Spinal cord (tissue), 9 donors: ENCODE measurements at regions not wholly inside any gene's neighbourhood (a gene's known extent, or its start where the extent isn't known, plus 50 kb on each side); places are given as distances from the start of the nearest gene placed in this dataset.
A peak's percentile ranks its signal among the peaks of the same experiment; 100 is the strongest.

ENCODE experiments used
- DNase-seq, 6 donors: peaks; one replicate each; pipeline versions ENCODE4 v3.0.0 to v3.0.0-alpha.2; 2013 to 2015; ENCODE audit warnings: low spot score in 6 of 6, low read depth in 4 of 6
- H3K27ac ChIP-seq: one replicate; pipeline ENCODE4 v1.5.1; 2013; ENCODE audit warnings: low read depth, low read length, control low read depth
- H3K27me3 ChIP-seq: one replicate; pipeline ENCODE4 v1.6.1; 2013; ENCODE audit warnings: low read length; ENCODE audit not compliant: control insufficient read depth, insufficient read depth
- H3K36me3 ChIP-seq: one replicate; pipeline ENCODE4 v1.6.1; 2013; ENCODE audit warnings: low read length; ENCODE audit not compliant: control insufficient read depth, insufficient read depth
- H3K4me1 ChIP-seq: one replicate; pipeline ENCODE4 v1.6.1; 2013; ENCODE audit warnings: low read length; ENCODE audit not compliant: control insufficient read depth, insufficient read depth
- H3K4me3 ChIP-seq: one replicate; pipeline ENCODE4 v1.5.1; 2013; ENCODE audit warnings: low read depth, low read length, control low read depth
- H3K9me3 ChIP-seq: one replicate; pipeline ENCODE4 v1.6.1; 2013; ENCODE audit warnings: low read length; ENCODE audit not compliant: control insufficient read depth, insufficient read depth
- WGBS: methylation state at CpG from one replicate; pipeline ENCODE4 v1.1.5; 2013; ENCODE audit warnings: missing lambda C conversion rate; ENCODE audit not compliant: insufficient coverage; 5-methylcytosine and 5-hydroxymethylcytosine counted together
- donor health status: healthy.

- peaks cover 14% of the 10 kb centered on the region for H3K27me3 ChIP-seq
- no peak overlapping the region for H3K27ac ChIP-seq
- no peaks in the 10 kb centered on the region for H3K9me3 ChIP-seq
- H3K4me1 ChIP-seq: peaks cover 10% of the 10 kb centered on the region
- no peaks in the 10 kb centered on the region for H3K36me3 ChIP-seq
- DNase-seq: no peak
- WGBS: no CpG with 5 or more reads among the region's 7 CpGs
- H3K4me3 ChIP-seq: no peak overlapping the region
Measured at GRCh38 chr18:57212678-57213077, 65.8 kb downstream of the BOD1L2 start.

- Histone ChIP-seq H3K4me1 (peaks cover 5% of the 10 kb centered on the region), H3K27me3 (peaks cover 3% of the 10 kb centered on the region), H3K36me3 (no peaks in the 10 kb centered on the region), H3K27ac (no peak overlapping the region), H3K4me3 (no peak overlapping the region), H3K9me3 (no peaks in the 10 kb centered on the region)
- WGBS: no CpG with 5 or more reads among the region's 3 CpGs
- no peak for DNase-seq
Measured at GRCh38 chr18:57214976-57215375, 68.1 kb downstream of the BOD1L2 start.

- Histone ChIP-seq H3K27me3 (no peaks in the 10 kb centered on the region), H3K4me1 (peaks cover 6% of the 10 kb centered on the region), H3K4me3 (no peak overlapping the region), H3K36me3 (no peaks in the 10 kb centered on the region), H3K9me3 (no peaks in the 10 kb centered on the region), H3K27ac (no peak overlapping the region)
- no peak for DNase-seq
- no CpG with 5 or more reads among the region's 6 CpGs for WGBS
Measured at GRCh38 chr18:57218281-57218680, 71.4 kb downstream of the BOD1L2 start.

GRCh38 chr18:57219964-57220363 lies 73.1 kb downstream of the BOD1L2 start:
- no peak overlapping the region for H3K27ac ChIP-seq
- peaks cover 6% of the 10 kb centered on the region for H3K4me1 ChIP-seq
- no peak overlapping the region for H3K4me3 ChIP-seq
- no peaks in the 10 kb centered on the region for H3K27me3 ChIP-seq
- H3K36me3 ChIP-seq: no peaks in the 10 kb centered on the region
- H3K9me3 ChIP-seq: no peaks in the 10 kb centered on the region
- DNase-seq: peak in 1 of 6 donors; percentile 63

- H3K36me3 ChIP-seq: no peaks in the 10 kb centered on the region
- H3K4me1 ChIP-seq: peaks cover 6% of the 10 kb centered on the region
- no peaks in the 10 kb centered on the region for H3K9me3 ChIP-seq
- peak in 1 of 6 donors; percentile 21 for DNase-seq
- H3K27ac ChIP-seq: no peak overlapping the region
- no peaks in the 10 kb centered on the region for H3K27me3 ChIP-seq
- H3K4me3 ChIP-seq: no peak overlapping the region
- WGBS: no CpG with 5 or more reads among the region's 3 CpGs
Measured at GRCh38 chr18:57220480-57220879, 73.6 kb downstream of the BOD1L2 start.

GRCh38 chr18:57220930-57221483 lies 74.1 kb downstream of the BOD1L2 start:
- Histone ChIP-seq H3K27ac (no peak overlapping the region), H3K9me3 (no peaks in the 10 kb centered on the region), H3K4me3 (no peak overlapping the region), H3K36me3 (no peaks in the 10 kb centered on the region), H3K27me3 (no peaks in the 10 kb centered on the region), H3K4me1 (peaks cover 6% of the 10 kb centered on the region)
- WGBS: 40% methylated on average over 9 of the region's 9 CpGs
- peak in 2 of 6 donors; percentile 14 to 57 for DNase-seq

GRCh38 chr18:57223144-57223870 lies 76.4 kb downstream of the BOD1L2 start:
- Histone ChIP-seq H3K27ac (no peak overlapping the region), H3K27me3 (no peaks in the 10 kb centered on the region), H3K4me1 (peaks cover 6% of the 10 kb centered on the region), H3K36me3 (no peaks in the 10 kb centered on the region), H3K9me3 (no peaks in the 10 kb centered on the region), H3K4me3 (no peak overlapping the region)
- 71% methylated on average over 4 of the region's 4 CpGs for WGBS
- no peak for DNase-seq

- Histone ChIP-seq H3K27me3 (peaks cover 4% of the 10 kb centered on the region), H3K9me3 (no peaks in the 10 kb centered on the region), H3K27ac (peak overlapping the region; percentile 17), H3K36me3 (no peaks in the 10 kb centered on the region), H3K4me3 (no peak overlapping the region), H3K4me1 (peaks cover 19% of the 10 kb centered on the region)
- WGBS: 24% methylated on average over 5 of the region's 7 CpGs
- peak in 3 of 6 donors; percentile 40 to 74 (median 60) for DNase-seq
Measured at GRCh38 chr18:57230861-57231585, 84.1 kb downstream of the BOD1L2 start.

GRCh38 chr18:57231864-57232263 lies 85.0 kb downstream of the BOD1L2 start:
- no peaks in the 10 kb centered on the region for H3K9me3 ChIP-seq
- H3K27me3 ChIP-seq: peaks cover 4% of the 10 kb centered on the region
- WGBS: no CpG with 5 or more reads among the region's 3 CpGs
- peaks cover 19% of the 10 kb centered on the region for H3K4me1 ChIP-seq
- H3K4me3 ChIP-seq: no peak overlapping the region
- H3K27ac ChIP-seq: no peak overlapping the region
- H3K36me3 ChIP-seq: no peaks in the 10 kb centered on the region
- peak; percentile 72 to 96 (median 90) for DNase-seq
